PC-3 (cell line): ENCODE measurements at regions not wholly inside any gene's neighbourhood (a gene's known extent, or its start where the extent isn't known, plus 50 kb on each side); places are given as distances from the start of the nearest gene placed in this dataset.

Experiments
- ATAC-seq: fragments of 200-7000 bp; cut with Tn5 transposase; 2 replicates; pipeline ENCODE4 v1.9.1; 2020; ENCODE audit warnings: mild to moderate bottlenecking, moderate library complexity
- BruUV-seq: library from RNA; stranded (reverse); fragments of 400-500 nt; replicated peaks from 2 replicates; lab custom pipeline; 2021; lab: Mats Ljungman, UMichigan
- CTCF ChIA-PET: fragments of 300-600 bp; sonication (Branson Sonifier 250); formaldehyde crosslinking; loops from one replicate; lab custom pipeline; 2022; ENCODE audit warnings: antibody characterized with exemption; lab: Charles Lee
- POLR2A ChIA-PET: fragments of 300-600 bp; sonication (Branson Sonifier 250); formaldehyde crosslinking; loops from one replicate; lab custom pipeline; 2022; ENCODE audit warnings: antibody characterized with exemption; ENCODE audit not compliant: unreplicated experiment; lab: Charles Lee
- DNase-seq: peaks from one replicate; pipeline ENCODE4 v3.0.0-alpha.2; 2015
- H2AFZ ChIP-seq: fragments of 300-600 bp; sonication (generic); 2 replicates; pipeline ENCODE4 v1.6.0; 2016; ENCODE audit warnings: antibody characterized with exemption, low read length
- H3F3A ChIP-seq: fragments of 300-600 bp; sonication (generic); one replicate; pipeline ENCODE4 v1.6.0; 2017; ENCODE audit warnings: antibody characterized with exemption, low read length, control low read depth, mild to moderate bottlenecking; ENCODE audit not compliant: unreplicated experiment
- H3K27ac ChIP-seq: fragments of 300-600 bp; sonication (generic); 2 replicates; pipeline ENCODE4 v1.5.1; 2016; ENCODE audit warnings: mild to moderate bottlenecking, low read length
- H3K27me3 ChIP-seq: fragments of 300-600 bp; sonication (generic); 2 replicates; pipeline ENCODE4 v1.6.1; 2016; ENCODE audit warnings: low read length, mixed read lengths
- H3K36me3 ChIP-seq: fragments of 300-600 bp; sonication (generic); 2 replicates; pipeline ENCODE4 v1.6.1; 2016; ENCODE audit warnings: low read depth, mixed run types, low read length, mixed read lengths
- H3K4me1 ChIP-seq: fragments of 300-600 bp; sonication (generic); 2 replicates; pipeline ENCODE4 v1.5.1; 2016; ENCODE audit warnings: low read length; ENCODE audit not compliant: insufficient read depth
- H3K4me2 ChIP-seq: fragments of 300-600 bp; sonication (generic); 2 replicates; pipeline ENCODE4 v1.6.0; 2016; ENCODE audit warnings: low read length
- H3K4me3 ChIP-seq: fragments of 300-600 bp; sonication (generic); 2 replicates; pipeline ENCODE4 v1.5.1; 2016; ENCODE audit warnings: mild to moderate bottlenecking, low read length, mixed read lengths
- H3K79me2 ChIP-seq: fragments of 300-600 bp; sonication (generic); 2 replicates; pipeline ENCODE4 v1.6.1; 2017; ENCODE audit warnings: low read length, mixed read lengths
- H3K9ac ChIP-seq: fragments of 300-600 bp; sonication (generic); 2 replicates; pipeline ENCODE4 v1.6.0; 2016; ENCODE audit warnings: mild to moderate bottlenecking, low read length
- H3K9me2 ChIP-seq: fragments of 300-600 bp; sonication (generic); replicated peaks from 2 replicates; pipeline ENCODE4 v1.6.1; 2016; ENCODE audit warnings: mixed run types, low read length, mixed read lengths
- H3K9me3 ChIP-seq: fragments of 300-600 bp; sonication (generic); 2 replicates; pipeline ENCODE4 v1.6.1; 2016; ENCODE audit warnings: low read length, mixed read lengths
- H4K20me1 ChIP-seq: fragments of 300-600 bp; sonication (generic); 2 replicates; pipeline ENCODE4 v1.6.1; 2016; ENCODE audit warnings: low read length, mixed read lengths
- EZH2 ChIP-seq: fragments of 300-600 bp; sonication (generic); IDR thresholded peaks from one replicate; pipeline ENCODE4 v1.6.1; 2017; ENCODE audit warnings: antibody characterized with exemption, mild to moderate bottlenecking, low read length; ENCODE audit not compliant: unreplicated experiment
- EZH2phosphoT487 ChIP-seq: fragments of 300-600 bp; sonication (generic); IDR thresholded peaks from 2 replicates; pipeline ENCODE4 v1.6.1; 2018; ENCODE audit warnings: mild to moderate bottlenecking, antibody characterized with exemption, low read length, borderline replicate concordance
- intact Hi-C: fragments of 100-400 bp; cut with micrococcal nuclease; formaldehyde crosslinking; loops from 2 replicates; pipeline ENCODE4 v1.9.0; 2023
- TF ChIP-seq, protein P1 (sequence below): fragments of 300-600 bp; sonication (generic); conservative IDR thresholded peaks from 2 replicates; pipeline ENCODE4 v1.5.1; 2017; ENCODE audit warnings: antibody characterized with exemption, low read depth, mild to moderate bottlenecking, low read length

GRCh38 chr9:79292731-79293280, 279.0 kb upstream of the TLE4 start:
- no peak overlapping the region for H3K9ac ChIP-seq
- ATAC-seq, result peak; percentile 78
- CTCF ChIA-PET, result interaction anchor here (0.5 kb wide), 1 partner anchor 126 kb away, joined by 4 read pairs; no protein-coding TSS in a partner anchor
- H4K20me1 ChIP-seq, result no peaks in the 10 kb centered on the region
- BruUV-seq, result no TSS peak
- H3K36me3 ChIP-seq, result no peaks in the 10 kb centered on the region
- DNase-seq, result peak; percentile 42
- H3K4me3 ChIP-seq, result no peak overlapping the region
- H3F3A ChIP-seq, result no peaks in the 10 kb centered on the region
- no peaks in the 10 kb centered on the region for H3K4me1 ChIP-seq
- H3K9me2 ChIP-seq, result no peaks in the 10 kb centered on the region
- H3K9me3 ChIP-seq, result no peaks in the 10 kb centered on the region
- H3K27me3 ChIP-seq, result no peaks in the 10 kb centered on the region
- H3K27ac ChIP-seq, result no peak overlapping the region
- no peaks in the 10 kb centered on the region for H3K79me2 ChIP-seq
- H2AFZ ChIP-seq, result no peak overlapping the region
- H3K4me2 ChIP-seq, result no peak overlapping the region
- TF ChIP-seq, protein P1, sequence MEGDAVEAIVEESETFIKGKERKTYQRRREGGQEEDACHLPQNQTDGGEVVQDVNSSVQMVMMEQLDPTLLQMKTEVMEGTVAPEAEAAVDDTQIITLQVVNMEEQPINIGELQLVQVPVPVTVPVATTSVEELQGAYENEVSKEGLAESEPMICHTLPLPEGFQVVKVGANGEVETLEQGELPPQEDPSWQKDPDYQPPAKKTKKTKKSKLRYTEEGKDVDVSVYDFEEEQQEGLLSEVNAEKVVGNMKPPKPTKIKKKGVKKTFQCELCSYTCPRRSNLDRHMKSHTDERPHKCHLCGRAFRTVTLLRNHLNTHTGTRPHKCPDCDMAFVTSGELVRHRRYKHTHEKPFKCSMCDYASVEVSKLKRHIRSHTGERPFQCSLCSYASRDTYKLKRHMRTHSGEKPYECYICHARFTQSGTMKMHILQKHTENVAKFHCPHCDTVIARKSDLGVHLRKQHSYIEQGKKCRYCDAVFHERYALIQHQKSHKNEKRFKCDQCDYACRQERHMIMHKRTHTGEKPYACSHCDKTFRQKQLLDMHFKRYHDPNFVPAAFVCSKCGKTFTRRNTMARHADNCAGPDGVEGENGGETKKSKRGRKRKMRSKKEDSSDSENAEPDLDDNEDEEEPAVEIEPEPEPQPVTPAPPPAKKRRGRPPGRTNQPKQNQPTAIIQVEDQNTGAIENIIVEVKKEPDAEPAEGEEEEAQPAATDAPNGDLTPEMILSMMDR, result peak; percentile 57; the same call in 1 of the 2 replicates
- TF ChIP-seq EZH2phosphoT487, result no peak
- intact Hi-C loops, result loop anchor here (1.0 to 5.0 kb wide), 2 partner anchors 163 to 691 kb away; no protein-coding TSS in a partner anchor
- POLR2A ChIA-PET, result no interaction called here

DNA sequence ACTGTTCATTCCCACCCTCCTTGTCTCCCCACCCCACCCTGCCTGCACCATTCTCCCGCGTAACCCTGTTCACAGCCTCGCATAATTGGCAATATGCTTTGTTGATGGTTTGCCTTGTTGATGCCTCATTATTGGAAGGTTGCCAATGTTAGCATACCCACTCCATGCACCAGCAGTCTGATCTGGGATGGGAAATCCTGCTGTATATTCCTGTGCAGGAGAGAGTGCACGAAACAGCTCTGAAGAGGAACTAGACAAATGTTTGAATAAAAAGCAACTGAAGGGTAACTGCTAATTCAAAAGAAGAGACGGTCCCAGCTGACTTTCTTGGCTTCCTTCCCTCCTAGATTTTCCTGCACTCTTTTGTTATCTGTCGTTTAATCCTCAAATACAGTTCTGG, 271.7 kb upstream of the TLE4 start:
- Histone ChIP-seq H3K9me2 (no peaks in the 10 kb centered on the region), H3K9ac (no peak overlapping the region), H3K9me3 (no peaks in the 10 kb centered on the region), H3K4me1 (no peaks in the 10 kb centered on the region), H4K20me1 (no peaks in the 10 kb centered on the region), H3F3A (no peaks in the 10 kb centered on the region), H3K79me2 (no peaks in the 10 kb centered on the region), H3K27me3 (no peaks in the 10 kb centered on the region), H2AFZ (no peak overlapping the region), H3K4me2 (no peak overlapping the region), H3K27ac (no peak overlapping the region), H3K4me3 (no peak overlapping the region), H3K36me3 (no peaks in the 10 kb centered on the region)
- ATAC-seq, result no peak
- intact Hi-C loops, result no loop called here
- POLR2A ChIA-PET, result no interaction called here
- no TSS peak for BruUV-seq
- TF ChIP-seq, protein P1, result no peak
- TF ChIP-seq EZH2, result no peak
- TF ChIP-seq EZH2phosphoT487, result no peak
- no peak for DNase-seq
- CTCF ChIA-PET, result no interaction called here

DNA sequence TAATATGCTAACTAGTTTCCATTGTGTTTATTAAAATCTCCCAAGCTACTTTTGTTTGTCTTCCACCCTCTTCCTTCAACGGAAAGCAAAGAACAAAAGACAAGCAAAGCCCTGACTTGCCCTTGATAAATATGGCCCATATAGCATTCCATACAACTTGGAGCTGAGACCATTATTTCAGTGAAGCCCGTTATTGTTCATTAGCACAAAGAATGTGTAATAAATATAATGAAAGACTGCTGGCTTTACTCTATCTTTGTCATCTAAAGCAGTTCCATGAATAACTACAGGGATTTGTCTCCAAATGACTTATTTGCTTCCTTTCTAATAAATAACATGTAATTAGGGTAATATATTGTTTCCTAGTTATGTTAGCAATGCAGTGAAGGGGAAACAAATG, 270.7 kb upstream of the TLE4 start:
- Histone ChIP-seq H3K9me3 (no peaks in the 10 kb centered on the region), H3K4me3 (no peak overlapping the region), H3F3A (no peaks in the 10 kb centered on the region), H3K9ac (no peak overlapping the region), H3K4me1 (no peaks in the 10 kb centered on the region), H2AFZ (no peak overlapping the region), H3K27ac (no peak overlapping the region), H3K27me3 (no peaks in the 10 kb centered on the region), H3K4me2 (no peak overlapping the region), H3K36me3 (no peaks in the 10 kb centered on the region), H3K9me2 (no peaks in the 10 kb centered on the region), H4K20me1 (no peaks in the 10 kb centered on the region), H3K79me2 (no peaks in the 10 kb centered on the region)
- BruUV-seq, result no TSS peak
- ChIA-PET POLR2A (no interaction called here), CTCF (no interaction called here)
- TF ChIP-seq EZH2phosphoT487, result no peak
- TF ChIP-seq, protein P1, result no peak
- TF ChIP-seq EZH2, result no peak
- no peak for ATAC-seq
- intact Hi-C loops, result no loop called here
- DNase-seq, result no peak
